ENCODE measurements at regions not wholly inside any gene's neighbourhood (a gene's known extent, or its start where the extent isn't known, plus 50 kb on each side); places are given as distances from the start of the nearest gene placed in this dataset.

- no peak for TF ChIP-seq TAF1 (IDR thresholded peaks at IDR 0.05; ENCODE audit: low read depth, low read length)
- TF ChIP-seq POLR2A (IDR thresholded peaks at IDR 0.05; ENCODE audit: low read depth, low read length): no peak
Observed at GRCh38 chr1:209519786-209520185, 63.7 kb upstream of the CAMK1G start.

Data from GM12891 (cell line).